ENCODE measurements at regions not wholly inside any gene's neighbourhood (a gene's known extent, or its start where the extent isn't known, plus 50 kb on each side); places are given as distances from the start of the nearest gene placed in this dataset.

DNA sequence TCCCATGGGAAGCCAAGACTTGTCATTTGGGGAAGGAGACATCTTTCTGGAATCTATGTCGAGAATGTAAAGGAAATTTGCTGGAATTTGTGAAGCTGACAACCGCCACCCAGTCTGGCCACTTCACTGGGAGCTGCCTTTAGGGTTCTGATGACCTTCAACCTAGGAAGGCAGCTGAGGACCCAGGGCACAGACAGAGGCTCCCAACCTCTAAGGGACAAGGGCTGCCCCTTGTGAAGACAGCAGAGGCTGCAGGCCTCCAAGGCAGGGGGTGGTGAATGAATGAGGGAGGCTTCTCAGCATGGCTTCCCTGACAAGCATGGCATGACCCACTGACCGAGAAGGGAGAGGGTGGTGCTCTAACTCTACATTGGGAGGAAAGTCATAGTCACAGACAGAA lies 128.9 kb upstream of the ASB18 start:
- no peak for DNase-seq (ENCODE audit: low read depth)
- no peak overlapping the region for H3K4me3 ChIP-seq (ENCODE audit: low read depth, low read length)
- TF ChIP-seq POLR2A (IDR thresholded peaks at IDR 0.05; ENCODE audit: extremely low read depth, insufficient read length) (no peak), MYC (IDR thresholded peaks at IDR 0.05; ENCODE audit: low read depth, low read length) (no peak)
- TF ChIP-seq, protein P1, sequence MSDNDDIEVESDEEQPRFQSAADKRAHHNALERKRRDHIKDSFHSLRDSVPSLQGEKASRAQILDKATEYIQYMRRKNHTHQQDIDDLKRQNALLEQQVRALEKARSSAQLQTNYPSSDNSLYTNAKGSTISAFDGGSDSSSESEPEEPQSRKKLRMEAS (IDR thresholded peaks at IDR 0.05; ENCODE audit: low read depth, low read length) = no peak
- TF ChIP-seq, protein P2, sequence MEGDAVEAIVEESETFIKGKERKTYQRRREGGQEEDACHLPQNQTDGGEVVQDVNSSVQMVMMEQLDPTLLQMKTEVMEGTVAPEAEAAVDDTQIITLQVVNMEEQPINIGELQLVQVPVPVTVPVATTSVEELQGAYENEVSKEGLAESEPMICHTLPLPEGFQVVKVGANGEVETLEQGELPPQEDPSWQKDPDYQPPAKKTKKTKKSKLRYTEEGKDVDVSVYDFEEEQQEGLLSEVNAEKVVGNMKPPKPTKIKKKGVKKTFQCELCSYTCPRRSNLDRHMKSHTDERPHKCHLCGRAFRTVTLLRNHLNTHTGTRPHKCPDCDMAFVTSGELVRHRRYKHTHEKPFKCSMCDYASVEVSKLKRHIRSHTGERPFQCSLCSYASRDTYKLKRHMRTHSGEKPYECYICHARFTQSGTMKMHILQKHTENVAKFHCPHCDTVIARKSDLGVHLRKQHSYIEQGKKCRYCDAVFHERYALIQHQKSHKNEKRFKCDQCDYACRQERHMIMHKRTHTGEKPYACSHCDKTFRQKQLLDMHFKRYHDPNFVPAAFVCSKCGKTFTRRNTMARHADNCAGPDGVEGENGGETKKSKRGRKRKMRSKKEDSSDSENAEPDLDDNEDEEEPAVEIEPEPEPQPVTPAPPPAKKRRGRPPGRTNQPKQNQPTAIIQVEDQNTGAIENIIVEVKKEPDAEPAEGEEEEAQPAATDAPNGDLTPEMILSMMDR (IDR thresholded peaks at IDR 0.05; ENCODE audit: low read depth, low read length) = no peak

DNA sequence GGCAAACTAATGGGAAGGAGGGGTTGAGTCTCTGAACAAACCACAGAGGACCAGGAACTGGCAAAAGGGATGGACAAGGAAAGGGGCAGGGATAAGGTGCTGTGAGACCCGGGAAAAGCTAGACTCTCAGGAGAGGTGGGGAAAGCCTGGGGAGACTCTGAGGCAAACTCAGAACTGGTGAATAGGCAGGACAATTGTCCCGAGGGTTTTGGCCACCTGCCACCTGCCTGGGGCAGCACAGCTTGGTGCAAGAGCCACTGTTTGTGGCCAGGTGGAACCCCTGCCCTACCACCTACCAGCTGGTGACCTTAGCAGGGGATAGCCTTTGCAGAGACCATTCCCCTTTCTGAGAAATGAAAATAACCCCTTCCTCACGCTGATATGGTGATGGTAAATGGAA lies 129.4 kb upstream of the ASB18 start:
- TF ChIP-seq, protein P1 (IDR thresholded peaks at IDR 0.05; ENCODE audit: low read depth, low read length) = no peak
- no peak for TF ChIP-seq MYC (IDR thresholded peaks at IDR 0.05; ENCODE audit: low read depth, low read length)
- TF ChIP-seq, protein P2 (IDR thresholded peaks at IDR 0.05; ENCODE audit: low read depth, low read length) = no peak
- DNase-seq (ENCODE audit: low read depth) = no peak
- no peak overlapping the region for H3K4me3 ChIP-seq (ENCODE audit: low read depth, low read length)

DNA sequence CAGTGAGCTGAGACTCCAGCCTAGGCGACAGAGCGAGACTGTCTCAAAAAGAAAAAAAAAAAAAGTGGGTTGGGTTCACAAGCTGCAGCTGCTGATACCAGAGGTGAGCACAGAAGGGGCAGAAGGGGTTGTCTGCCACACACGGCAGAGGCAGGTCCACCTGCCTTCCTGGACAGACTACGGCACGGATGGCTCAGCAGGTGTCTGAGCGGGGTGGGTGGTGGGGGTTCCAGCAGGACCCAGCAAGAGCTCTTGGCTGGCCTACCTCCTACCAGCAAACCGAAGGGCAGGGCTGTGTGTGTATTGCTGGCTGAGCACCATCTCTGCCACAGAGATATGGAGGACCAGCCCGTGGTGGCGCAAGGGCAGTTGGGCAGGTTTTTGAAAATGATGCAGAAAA lies 130.4 kb upstream of the ASB18 start:
- no peak overlapping the region for H3K4me3 ChIP-seq (ENCODE audit: low read depth, low read length)
- TF ChIP-seq MYC (IDR thresholded peaks at IDR 0.05; ENCODE audit: low read depth, low read length) (no peak), POLR2A (IDR thresholded peaks at IDR 0.05; ENCODE audit: extremely low read depth, insufficient read length) (no peak)
- TF ChIP-seq, protein P2 (IDR thresholded peaks at IDR 0.05; ENCODE audit: low read depth, low read length) = no peak
- TF ChIP-seq, protein P1 (IDR thresholded peaks at IDR 0.05; ENCODE audit: low read depth, low read length) = no peak
- no peak for DNase-seq (ENCODE audit: low read depth)

DNA sequence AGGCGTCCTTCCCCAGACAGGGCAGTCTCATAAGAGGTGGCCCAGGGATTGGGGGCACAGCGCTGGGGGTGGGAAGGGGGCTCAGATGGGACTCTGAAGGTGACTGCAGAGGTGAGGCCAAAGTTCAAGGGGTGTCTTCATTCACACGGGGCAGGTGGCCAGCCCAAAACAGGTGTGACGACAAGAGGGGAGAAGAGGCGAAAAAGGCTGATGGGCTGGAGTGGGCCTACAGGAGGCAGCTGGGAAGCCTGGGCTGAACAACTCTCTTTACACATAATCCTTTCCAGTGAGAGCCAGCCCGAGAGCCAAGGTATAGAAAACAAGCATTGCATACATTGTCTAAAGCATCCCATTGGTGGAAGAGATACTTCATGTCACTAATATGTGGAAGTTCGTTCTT lies 130.9 kb upstream of the ASB18 start:
- no peak for DNase-seq (ENCODE audit: low read depth)
- no peak overlapping the region for H3K4me3 ChIP-seq (ENCODE audit: low read depth, low read length)
- TF ChIP-seq, protein P2 (IDR thresholded peaks at IDR 0.05; ENCODE audit: low read depth, low read length) = no peak
- TF ChIP-seq POLR2A (IDR thresholded peaks at IDR 0.05; ENCODE audit: extremely low read depth, insufficient read length) = no peak
- no peak for TF ChIP-seq MYC (IDR thresholded peaks at IDR 0.05; ENCODE audit: low read depth, low read length)
- TF ChIP-seq, protein P1 (IDR thresholded peaks at IDR 0.05; ENCODE audit: low read depth, low read length) = no peak

DNA sequence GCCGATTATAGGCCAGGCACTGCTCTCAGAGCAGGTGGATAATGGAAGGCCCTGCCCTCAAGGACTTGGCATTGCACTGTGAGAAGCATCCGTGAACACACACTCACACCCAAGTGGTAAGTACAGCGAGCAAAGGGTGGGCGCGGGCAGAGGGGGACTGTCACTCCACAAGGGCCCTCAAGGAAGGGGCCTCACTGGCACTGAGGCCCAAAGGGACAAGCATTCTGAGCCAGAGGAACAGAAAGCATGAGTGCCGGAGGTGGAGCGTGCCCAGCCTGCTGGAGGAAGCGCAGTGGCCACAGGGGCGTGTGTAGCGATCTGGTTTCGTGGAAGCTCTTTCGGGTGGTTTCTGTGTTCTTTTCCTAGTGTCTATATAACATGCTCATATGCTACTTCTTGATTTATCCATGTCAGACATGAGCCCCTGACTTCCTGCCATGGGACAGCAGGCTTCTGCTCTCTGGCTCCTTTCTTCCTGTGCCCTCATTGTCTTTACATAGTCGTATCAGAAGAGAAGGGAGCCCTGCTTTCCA lies 132.7 kb upstream of the ASB18 start:
- H3K4me3 ChIP-seq (ENCODE audit: low read depth, low read length) = no peak overlapping the region
- no peak for DNase-seq (ENCODE audit: low read depth)
- TF ChIP-seq, protein P2 (IDR thresholded peaks at IDR 0.05; ENCODE audit: low read depth, low read length) = no peak
- TF ChIP-seq, protein P1 (IDR thresholded peaks at IDR 0.05; ENCODE audit: low read depth, low read length) = no peak
- no peak for TF ChIP-seq POLR2A (IDR thresholded peaks at IDR 0.05; ENCODE audit: extremely low read depth, insufficient read length)
- no peak for TF ChIP-seq MYC (IDR thresholded peaks at IDR 0.05; ENCODE audit: low read depth, low read length)

Measured in NB4 (cell line).